ENCODE measurements at regions not wholly inside any gene's neighbourhood (a gene's known extent, or its start where the extent isn't known, plus 50 kb on each side); places are given as distances from the start of the nearest gene placed in this dataset.

DNA sequence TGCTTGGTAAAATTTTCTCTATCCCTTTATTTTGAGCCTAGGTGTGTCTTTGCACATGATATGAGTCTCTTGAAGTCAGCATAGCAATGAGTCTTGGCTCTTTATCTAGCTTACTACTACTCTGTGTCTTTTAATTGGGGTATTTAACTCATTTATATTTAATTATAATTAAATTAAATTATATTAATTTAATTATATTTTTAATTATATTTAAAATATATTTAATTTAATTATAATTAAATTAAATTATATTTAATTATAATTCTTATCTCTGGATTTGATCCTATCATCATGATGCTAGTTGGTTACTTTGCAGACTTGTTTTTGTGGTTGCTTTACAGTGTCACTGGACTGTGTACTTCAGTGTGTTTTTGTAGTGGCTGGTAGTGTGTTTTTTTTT, 201.2 kb upstream of the ITM2A start:
- TF ChIP-seq CTCF (IDR thresholded peaks at IDR 0.05) = no peak
- TF ChIP-seq POLR2AphosphoS5 (IDR thresholded peaks at IDR 0.05; ENCODE audit: insufficient read depth in 1 of 2, low read depth in 1 of 2) = no peak
- TF ChIP-seq POLR2A (IDR thresholded peaks at IDR 0.05) = no peak

Data from vagina (tissue), 2 donors.